HT-29 (cell line): ENCODE measurements at regions not wholly inside any gene's neighbourhood (a gene's known extent, or its start where the extent isn't known, plus 50 kb on each side); places are given as distances from the start of the nearest gene placed in this dataset.
"Not testable (repeated sequence)": the region's sequence is repeated elsewhere in the genome, so short reads cannot be mapped to it uniquely, and the experiment has no call there.

Experiments used
- DNase-seq: peaks from one replicate; pipeline ENCODE4 v3.0.0-alpha.2; 2015; ENCODE audit warnings: low spot score

- no peak for DNase-seq
Measured at GRCh38 chr5:113721171-113721570, 207.7 kb downstream of the YTHDC2 start.

GRCh38 chr5:113723021-113723420 is 209.5 kb downstream of the YTHDC2 start:
- DNase-seq: no peak

GRCh38 chr5:113735751-113736150 is 222.3 kb downstream of the YTHDC2 start:
- DNase-seq: no peak

GRCh38 chr5:113742176-113742575 is 228.7 kb downstream of the YTHDC2 start:
- DNase-seq: no peak

GRCh38 chr5:113742639-113743038 is 229.1 kb downstream of the YTHDC2 start:
- DNase-seq: no peak

GRCh38 chr5:113748403-113748802 is 234.9 kb downstream of the YTHDC2 start:
- no peak for DNase-seq

GRCh38 chr5:113749334-113749733 is 235.8 kb downstream of the YTHDC2 start:
- peak; percentile 5 for DNase-seq

- DNase-seq: not testable (repeated sequence)
Measured at GRCh38 chr5:113753182-113753581, 239.7 kb downstream of the YTHDC2 start.

- no peak for DNase-seq
Measured at GRCh38 chr5:113755516-113755915, 242.0 kb downstream of the YTHDC2 start.

- DNase-seq: no peak
Measured at GRCh38 chr5:113757508-113757907, 244.0 kb downstream of the YTHDC2 start.

- DNase-seq: no peak
Measured at GRCh38 chr5:113759505-113759904, 246.0 kb downstream of the YTHDC2 start.

GRCh38 chr5:113760486-113760885 is 247.0 kb downstream of the YTHDC2 start:
- no peak for DNase-seq

- no peak for DNase-seq
Measured at GRCh38 chr5:113761594-113761993, 248.1 kb downstream of the YTHDC2 start.

- DNase-seq: no peak
Measured at GRCh38 chr5:113764382-113764781, 250.9 kb downstream of the YTHDC2 start.

- not testable (repeated sequence) for DNase-seq
Measured at GRCh38 chr5:113766827-113767226, 253.3 kb downstream of the YTHDC2 start.

GRCh38 chr5:113770648-113771047 is 257.2 kb downstream of the YTHDC2 start:
- DNase-seq: no peak

- DNase-seq: no peak
Measured at GRCh38 chr5:113771483-113771882, 258.0 kb downstream of the YTHDC2 start.

GRCh38 chr5:113776168-113776567 is 262.7 kb downstream of the YTHDC2 start:
- no peak for DNase-seq

- DNase-seq: no peak
Measured at GRCh38 chr5:113776832-113777525, 263.5 kb downstream of the YTHDC2 start.

- DNase-seq: no peak
Measured at GRCh38 chr5:113778147-113778546, 264.7 kb downstream of the YTHDC2 start.

- DNase-seq: no peak
Measured at GRCh38 chr5:113788141-113788655, 274.7 kb downstream of the YTHDC2 start.

GRCh38 chr5:113789769-113790168 is 276.3 kb downstream of the YTHDC2 start:
- DNase-seq: no peak

- DNase-seq: no peak
Measured at GRCh38 chr5:113792806-113793205, 279.3 kb downstream of the YTHDC2 start.

- no peak for DNase-seq
Measured at GRCh38 chr5:113794981-113795380, 281.5 kb downstream of the YTHDC2 start.
